HUES64 (cell line): ENCODE measurements at regions not wholly inside any gene's neighbourhood (a gene's known extent, or its start where the extent isn't known, plus 50 kb on each side); places are given as distances from the start of the nearest gene placed in this dataset.

Source experiments
- H3K27ac ChIP-seq: 2 replicates; pipeline ENCODE4 v1.7.0; 2013; ENCODE audit warnings: low read depth, low read length, inconsistent platforms
- H3K27me3 ChIP-seq: 2 replicates; pipeline ENCODE4 v1.6.1; 2013; ENCODE audit warnings: mild to moderate bottlenecking, low read length; ENCODE audit not compliant: insufficient read depth
- H3K36me3 ChIP-seq: 2 replicates; pipeline ENCODE4 v1.6.1; 2013; ENCODE audit warnings: mild to moderate bottlenecking, low read length; ENCODE audit not compliant: insufficient read depth
- H3K4me1 ChIP-seq: 2 replicates; pipeline ENCODE4 v1.6.1; 2013; ENCODE audit warnings: mild to moderate bottlenecking, low read length, moderate library complexity; ENCODE audit not compliant: insufficient read depth
- H3K4me3 ChIP-seq: 2 replicates; pipeline ENCODE4 v1.5.1; 2013; ENCODE audit warnings: mild to moderate bottlenecking, low read length, moderate library complexity
- H3K9ac ChIP-seq: 2 replicates; pipeline ENCODE4 v1.6.1; 2013; ENCODE audit warnings: mild to moderate bottlenecking, low read depth, low read length
- H3K9me3 ChIP-seq: 2 replicates; pipeline ENCODE4 v1.6.1; 2013; ENCODE audit warnings: low read depth, low read length; ENCODE audit not compliant: insufficient read depth
- WGBS: fragments of 150-250, 120-280 bp; methylation state at CpG from one replicate; pipeline ENCODE4 v1.1.7; 2013; ENCODE audit warnings: missing lambda C conversion rate; 5-methylcytosine and 5-hydroxymethylcytosine counted together

DNA sequence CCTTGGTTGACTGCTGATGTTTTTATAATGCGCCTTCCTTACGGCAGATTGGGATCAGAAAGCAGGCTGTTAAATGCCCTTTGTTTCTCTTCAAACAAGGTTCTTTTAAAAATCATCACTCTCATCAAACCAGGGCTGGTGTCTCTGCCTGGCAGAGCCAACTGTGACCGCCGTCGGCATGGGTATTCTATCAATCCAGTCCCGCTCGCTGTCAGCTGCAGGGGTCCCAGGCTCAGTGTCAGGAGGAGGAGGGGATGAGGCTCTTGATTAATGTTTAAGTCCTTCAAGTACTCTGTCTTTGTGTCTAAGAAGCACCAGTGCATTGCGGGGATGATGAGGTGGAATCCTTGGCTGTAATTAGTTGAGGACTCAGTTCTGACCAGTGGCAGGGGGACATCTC is 348.1 kb downstream of the RNF144A start:
- Histone ChIP-seq H3K4me3 (no peak overlapping the region), H3K9me3 (no peaks in the 10 kb centered on the region), H3K4me1 (no peaks in the 10 kb centered on the region), H3K27me3 (no peaks in the 10 kb centered on the region), H3K27ac (no peak overlapping the region), H3K36me3 (no peaks in the 10 kb centered on the region), H3K9ac (no peak overlapping the region)
- WGBS, result 80% methylated on average over 8 of the region's 8 CpGs

DNA sequence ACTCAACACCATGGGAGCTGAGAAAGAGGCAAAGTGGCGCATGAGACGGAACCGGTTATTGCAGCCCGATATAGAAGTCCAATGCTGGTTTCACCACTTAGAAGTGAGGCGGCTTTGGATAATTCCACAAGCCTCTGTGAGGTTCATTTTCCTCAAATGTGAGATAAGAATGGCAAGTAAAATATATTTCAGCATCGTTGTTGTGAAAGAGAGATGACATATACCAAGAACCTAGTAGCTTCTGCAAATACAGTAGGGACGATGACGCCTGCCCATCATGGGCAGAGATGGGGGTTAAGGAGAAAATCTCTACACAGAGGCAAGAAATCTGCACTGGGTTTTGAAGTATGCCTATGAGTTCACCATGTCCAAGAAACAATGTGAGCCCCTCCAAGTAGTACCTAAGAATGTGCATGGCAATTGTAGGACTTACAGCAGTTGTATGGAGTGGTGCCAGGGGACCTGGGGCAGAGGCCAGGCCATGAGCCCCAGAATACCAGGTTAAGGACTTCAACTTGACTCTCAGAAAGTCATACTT is 352.0 kb downstream of the RNF144A start:
- Histone ChIP-seq H3K36me3 (no peaks in the 10 kb centered on the region), H3K27me3 (no peaks in the 10 kb centered on the region), H3K9ac (no peak overlapping the region), H3K27ac (no peak overlapping the region), H3K4me1 (no peaks in the 10 kb centered on the region), H3K4me3 (no peak overlapping the region), H3K9me3 (no peaks in the 10 kb centered on the region)
- WGBS, result 98% methylated on average over 8 of the region's 8 CpGs

GRCh38 chr2:7270011-7270431 is 352.8 kb downstream of the RNF144A start:
- no peaks in the 10 kb centered on the region for H3K27me3 ChIP-seq
- H3K36me3 ChIP-seq, result no peaks in the 10 kb centered on the region
- no peak overlapping the region for H3K4me3 ChIP-seq
- H3K4me1 ChIP-seq, result no peaks in the 10 kb centered on the region
- H3K9me3 ChIP-seq, result no peaks in the 10 kb centered on the region
- no peak overlapping the region for H3K27ac ChIP-seq
- no peak overlapping the region for H3K9ac ChIP-seq
- 92% methylated on average over 5 of the region's 7 CpGs for WGBS

GRCh38 chr2:7272210-7272609 is 355.0 kb downstream of the RNF144A start:
- no peak overlapping the region for H3K9ac ChIP-seq
- WGBS, result 89% methylated on average over 3 of the region's 3 CpGs
- no peaks in the 10 kb centered on the region for H3K4me1 ChIP-seq
- no peak overlapping the region for H3K4me3 ChIP-seq
- H3K9me3 ChIP-seq, result no peaks in the 10 kb centered on the region
- no peaks in the 10 kb centered on the region for H3K27me3 ChIP-seq
- no peak overlapping the region for H3K27ac ChIP-seq
- no peaks in the 10 kb centered on the region for H3K36me3 ChIP-seq

- Histone ChIP-seq H3K9me3 (no peaks in the 10 kb centered on the region), H3K4me1 (peaks cover 7% of the 10 kb centered on the region; the same call in 1 of the 2 replicates), H3K27ac (no peak overlapping the region), H3K9ac (no peak overlapping the region), H3K27me3 (no peaks in the 10 kb centered on the region), H3K36me3 (no peaks in the 10 kb centered on the region), H3K4me3 (no peak overlapping the region)
Measured at GRCh38 chr2:7278984-7279383, 361.8 kb downstream of the RNF144A start.

- Histone ChIP-seq H3K27ac (no peak overlapping the region), H3K36me3 (no peaks in the 10 kb centered on the region), H3K9ac (no peak overlapping the region), H3K27me3 (no peaks in the 10 kb centered on the region), H3K9me3 (no peaks in the 10 kb centered on the region), H3K4me3 (no peak overlapping the region), H3K4me1 (peaks cover 7% of the 10 kb centered on the region; the same call in 1 of the 2 replicates)
- WGBS, result 88% methylated on average over 6 of the region's 7 CpGs
Measured at GRCh38 chr2:7279421-7279949, 362.3 kb downstream of the RNF144A start.

DNA sequence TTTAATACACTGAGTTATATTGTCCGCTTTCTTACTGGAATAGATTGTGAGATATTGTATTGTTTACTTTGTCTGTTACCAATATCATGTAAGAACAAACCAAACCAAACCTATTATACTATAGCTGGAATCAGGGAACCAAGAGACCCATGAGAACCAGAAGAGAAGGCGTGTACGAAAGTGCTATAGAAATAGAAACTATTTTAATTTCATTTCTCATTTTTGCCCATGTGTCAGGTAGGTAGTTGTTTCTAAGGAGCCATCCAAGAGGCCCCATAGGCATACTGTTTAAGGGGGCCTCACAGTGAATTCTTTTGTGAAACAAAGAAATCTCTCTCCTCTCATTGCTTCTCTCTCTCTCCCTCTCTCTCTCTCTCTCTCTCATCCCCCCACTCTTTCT is 363.6 kb downstream of the RNF144A start:
- H3K36me3 ChIP-seq, result no peaks in the 10 kb centered on the region

DNA sequence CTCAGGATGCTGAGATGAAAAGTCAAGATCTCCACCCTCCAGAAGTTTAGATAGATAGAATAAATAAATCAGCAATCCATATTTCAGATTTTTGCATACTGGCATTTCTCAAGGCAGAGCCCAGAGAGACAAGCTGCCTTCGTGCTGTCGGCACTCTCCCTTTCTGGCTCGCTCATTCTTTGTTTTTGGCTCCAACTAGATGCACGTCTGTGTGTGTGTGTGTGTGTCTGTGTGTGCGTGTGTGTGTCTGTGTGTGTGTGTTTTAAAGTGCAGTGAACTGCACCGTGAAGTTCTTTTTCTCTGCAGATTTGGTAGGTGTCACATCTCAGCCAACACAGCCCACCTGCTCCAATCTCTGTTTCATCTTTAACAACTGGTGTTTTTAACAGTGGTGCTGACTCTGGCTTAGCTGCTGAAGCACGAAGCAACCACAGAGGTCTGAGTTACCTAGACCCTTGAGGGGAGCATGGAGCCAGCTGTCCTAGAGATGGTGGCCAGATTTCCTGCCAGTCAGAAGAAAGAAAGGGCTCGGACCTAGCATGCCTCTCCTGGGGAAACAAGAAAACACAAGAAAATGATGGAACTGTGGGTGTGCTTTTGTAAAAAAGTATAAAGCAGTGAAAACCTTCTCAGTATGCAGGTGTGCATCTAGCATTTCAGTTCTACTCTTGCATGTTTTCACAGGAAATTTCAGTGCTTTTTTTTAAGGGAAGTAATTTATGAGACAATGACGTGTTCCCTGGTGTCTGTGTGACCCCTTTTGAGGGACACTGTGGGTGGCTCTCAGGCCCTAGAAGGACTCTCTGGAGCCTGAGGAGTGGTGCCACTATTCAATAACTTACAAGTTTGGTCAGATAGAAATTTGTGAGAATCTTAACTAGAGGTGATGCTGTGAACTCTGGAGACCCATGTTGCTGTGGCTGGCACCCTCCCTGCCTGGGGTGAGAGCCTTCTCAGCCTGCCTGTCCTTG is 364.3 kb downstream of the RNF144A start:
- Histone ChIP-seq H3K4me3 (no peak overlapping the region), H3K4me1 (peaks cover 7% of the 10 kb centered on the region; the same call in 1 of the 2 replicates), H3K9me3 (no peaks in the 10 kb centered on the region), H3K27me3 (no peaks in the 10 kb centered on the region), H3K9ac (no peak overlapping the region), H3K27ac (no peak overlapping the region), H3K36me3 (no peaks in the 10 kb centered on the region)
- WGBS, result 85% methylated on average over 9 of the region's 9 CpGs

More for the DNA sequence above, 363.6 kb downstream of the RNF144A start:
- no CpG with 5 or more reads among the region's 3 CpGs for WGBS
- Histone ChIP-seq H3K9me3 (no peaks in the 10 kb centered on the region), H3K9ac (no peak overlapping the region), H3K4me1 (peaks cover 7% of the 10 kb centered on the region; the same call in 1 of the 2 replicates), H3K4me3 (no peak overlapping the region), H3K27ac (no peak overlapping the region), H3K27me3 (no peaks in the 10 kb centered on the region)

DNA sequence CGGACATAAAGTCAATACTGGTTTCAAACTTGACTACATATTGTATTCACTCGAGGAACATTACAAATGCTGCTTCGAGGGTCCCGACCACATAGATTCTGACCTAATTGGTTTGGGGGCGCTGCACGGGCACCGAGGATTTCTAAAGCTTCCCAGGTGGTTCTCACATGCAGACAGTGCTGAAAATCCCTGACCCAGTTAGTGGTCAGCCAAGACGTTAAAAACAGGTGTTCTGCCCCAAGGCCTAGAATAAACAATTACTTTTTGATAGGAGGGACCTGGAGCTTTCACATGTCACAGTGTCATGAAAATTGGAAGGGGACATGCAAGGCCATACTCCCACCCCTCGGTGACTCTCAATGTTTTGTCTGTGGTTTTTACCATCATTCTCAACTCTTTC is 368.9 kb downstream of the RNF144A start:
- Histone ChIP-seq H3K4me1 (no peaks in the 10 kb centered on the region), H3K9ac (no peak overlapping the region), H3K27me3 (no peaks in the 10 kb centered on the region), H3K9me3 (no peaks in the 10 kb centered on the region), H3K27ac (no peak overlapping the region), H3K4me3 (no peak overlapping the region), H3K36me3 (no peaks in the 10 kb centered on the region)
- 93% methylated on average over 9 of the region's 9 CpGs for WGBS

DNA sequence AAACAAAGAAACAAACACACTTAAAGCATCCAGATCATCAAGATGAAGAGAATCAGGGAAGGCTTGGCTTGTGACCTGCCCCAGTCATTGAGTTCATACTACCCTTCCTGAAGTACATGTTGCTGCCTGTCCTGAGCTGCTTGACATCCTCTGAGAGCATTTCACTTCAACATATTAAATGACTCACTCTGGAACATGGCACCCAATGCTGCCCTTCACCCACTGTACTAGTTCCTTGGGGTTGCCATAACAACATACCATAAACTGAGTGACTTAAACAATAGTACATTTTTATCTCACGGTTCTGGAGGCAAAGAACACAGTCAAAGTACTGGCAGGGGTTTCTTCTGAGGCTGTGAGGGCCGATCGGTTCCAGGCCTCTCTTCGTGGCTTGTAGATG is 371.3 kb downstream of the RNF144A start:
- H3K36me3 ChIP-seq, result no peaks in the 10 kb centered on the region
- no peak overlapping the region for H3K4me3 ChIP-seq
- H3K9ac ChIP-seq, result no peak overlapping the region
- H3K9me3 ChIP-seq, result no peaks in the 10 kb centered on the region
- WGBS, result 96% methylated on average over 4 of the region's 4 CpGs
- no peaks in the 10 kb centered on the region for H3K4me1 ChIP-seq
- no peaks in the 10 kb centered on the region for H3K27me3 ChIP-seq
- H3K27ac ChIP-seq, result no peak overlapping the region

DNA sequence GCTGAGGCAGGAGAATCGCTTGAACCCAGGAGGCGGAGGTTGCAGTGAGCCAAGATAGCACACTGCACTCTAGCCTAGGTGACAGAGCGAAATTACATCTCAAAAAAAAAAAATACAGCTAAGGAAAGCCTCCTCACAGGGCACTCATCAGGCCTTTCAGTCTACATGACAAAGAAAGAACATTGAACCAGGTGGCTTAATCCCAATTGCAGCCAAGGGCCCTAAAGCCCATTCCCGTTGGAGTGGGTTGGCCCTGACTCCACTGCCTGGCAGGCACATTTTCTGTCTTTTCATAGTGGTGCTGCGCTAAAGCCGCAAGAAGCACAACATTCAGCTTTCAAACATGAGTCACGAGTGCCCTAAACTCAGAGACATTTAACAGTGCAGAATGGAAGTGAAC is 372.5 kb downstream of the RNF144A start:
- WGBS, result 84% methylated on average over 7 of the region's 7 CpGs
- Histone ChIP-seq H3K27ac (no peak overlapping the region), H3K4me1 (no peaks in the 10 kb centered on the region), H3K36me3 (no peaks in the 10 kb centered on the region), H3K27me3 (no peaks in the 10 kb centered on the region), H3K9ac (no peak overlapping the region), H3K4me3 (no peak overlapping the region), H3K9me3 (no peaks in the 10 kb centered on the region)
